GM12891 (cell line): ENCODE measurements at regions not wholly inside any gene's neighbourhood (a gene's known extent, or its start where the extent isn't known, plus 50 kb on each side); places are given as distances from the start of the nearest gene placed in this dataset.

Experiments used
- PAX5 ChIP-seq: IDR thresholded peaks from 2 replicates; pipeline ENCODE4 v1.6.1; 2011; ENCODE audit warnings: low read length, moderate library complexity, mild to moderate bottlenecking; ENCODE audit not compliant: insufficient read depth, severe bottlenecking
- POLR2A ChIP-seq: IDR thresholded peaks from 2 replicates; pipeline ENCODE4 v1.6.1; 2011; ENCODE audit warnings: low read depth, low read length, control low read depth

GRCh38 chr2:182585001-182585400 is 131.1 kb upstream of the DNAJC10 start:
- TF ChIP-seq PAX5 (no peak), POLR2A (no peak)
